ENCODE measurements at regions not wholly inside any gene's neighbourhood (a gene's known extent, or its start where the extent isn't known, plus 50 kb on each side); places are given as distances from the start of the nearest gene placed in this dataset.
"Not testable (repeated sequence)": the region's sequence is repeated elsewhere in the genome, so short reads cannot be mapped to it uniquely, and the experiment has no call there.

DNA sequence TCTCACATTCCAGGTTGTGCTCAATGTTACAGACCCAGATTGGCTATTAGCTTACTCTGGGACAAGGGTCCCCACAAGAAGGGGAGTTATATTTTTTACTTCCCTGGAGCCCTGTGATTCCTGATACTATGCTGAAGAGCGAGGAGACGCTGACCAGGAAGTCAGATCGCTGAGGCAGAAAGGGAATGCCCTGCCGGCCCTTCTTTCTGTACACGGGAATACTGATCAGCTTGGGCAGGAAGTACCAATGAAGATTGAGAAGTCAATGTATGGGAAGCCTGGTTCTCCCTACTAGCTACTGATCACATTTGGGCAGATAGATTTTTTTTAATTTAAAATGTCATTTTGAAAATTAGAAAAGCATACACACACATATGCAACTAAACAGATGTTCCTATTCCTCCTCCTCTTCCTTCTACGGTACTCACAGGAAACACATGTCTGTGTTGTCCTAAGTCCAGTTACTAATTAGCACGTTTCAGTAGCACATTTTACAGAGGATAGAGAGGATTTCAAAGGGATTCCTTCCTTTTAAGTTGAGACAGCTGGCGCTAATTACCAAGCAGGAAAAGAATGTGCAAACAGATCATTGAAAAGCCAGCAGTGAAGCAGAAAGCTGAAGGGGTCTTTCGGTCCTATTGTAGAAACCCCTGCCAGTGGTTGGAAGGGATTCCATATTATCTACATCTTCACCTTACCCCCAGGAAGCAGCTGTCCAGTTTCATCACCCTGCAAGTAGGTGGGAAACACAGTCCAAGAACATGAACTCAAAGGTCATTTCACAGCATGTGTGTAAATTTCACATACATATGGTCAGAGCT lies 292.4 kb downstream of the DUSP6 start:
- no peak for DNase-seq

DNA sequence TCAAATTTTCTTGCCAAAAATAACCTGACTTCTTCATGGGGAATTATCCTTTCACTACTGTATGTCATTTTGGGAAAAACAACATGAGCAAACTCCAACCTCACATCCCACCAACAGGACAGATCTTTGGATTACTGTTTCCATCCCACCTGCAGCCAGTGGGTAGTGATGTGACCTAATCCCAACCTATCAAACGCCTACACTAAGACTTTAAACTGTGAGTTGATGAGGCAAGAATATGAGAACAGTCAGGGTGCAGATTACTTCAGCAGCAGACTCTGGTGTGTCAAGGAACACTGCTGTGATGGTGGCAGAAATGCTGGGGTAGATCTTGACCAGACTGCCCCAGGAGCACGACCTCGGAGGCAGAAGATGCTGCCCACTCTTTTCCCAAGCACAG lies 293.2 kb downstream of the DUSP6 start:
- DNase-seq = no peak

DNA sequence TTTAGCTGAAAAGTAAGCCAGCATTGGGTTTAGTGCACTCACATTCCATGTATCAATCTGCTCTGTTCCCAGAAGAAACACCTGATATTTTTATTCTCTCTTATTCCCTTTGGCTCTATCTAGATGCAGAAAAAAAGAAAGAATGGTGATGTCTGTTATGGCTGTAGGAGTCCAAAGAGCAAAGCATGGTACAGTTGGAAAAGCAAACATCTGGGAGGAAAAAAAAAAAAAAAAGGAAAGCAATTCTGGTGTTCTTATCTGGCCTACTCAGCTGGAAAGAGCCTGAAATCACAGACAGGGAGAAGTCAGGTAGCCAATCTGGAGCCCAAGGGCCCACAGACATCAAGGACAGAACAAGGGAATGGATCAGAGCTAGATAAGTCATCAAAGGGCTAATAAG lies 293.9 kb downstream of the DUSP6 start:
- no peak for DNase-seq

DNA sequence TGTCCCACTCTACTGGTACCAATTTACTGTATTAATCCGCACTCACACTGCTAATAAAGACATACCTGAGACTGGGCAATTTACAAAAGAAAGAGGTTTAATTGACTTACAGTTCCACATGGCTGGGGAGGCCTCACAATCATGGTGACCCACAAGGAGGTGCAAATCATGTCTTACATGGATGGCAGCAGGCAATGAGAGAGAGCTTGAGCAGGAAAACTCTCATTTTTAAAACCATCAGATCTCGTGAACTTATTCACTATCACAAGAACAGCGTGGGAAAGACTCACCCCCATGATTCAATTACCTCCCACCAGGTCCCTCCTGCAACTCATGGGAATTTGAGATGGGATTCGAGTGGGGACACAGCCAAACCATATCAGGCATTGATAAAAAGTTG lies 298.5 kb downstream of the DUSP6 start:
- not testable (repeated sequence) for DNase-seq

DNA sequence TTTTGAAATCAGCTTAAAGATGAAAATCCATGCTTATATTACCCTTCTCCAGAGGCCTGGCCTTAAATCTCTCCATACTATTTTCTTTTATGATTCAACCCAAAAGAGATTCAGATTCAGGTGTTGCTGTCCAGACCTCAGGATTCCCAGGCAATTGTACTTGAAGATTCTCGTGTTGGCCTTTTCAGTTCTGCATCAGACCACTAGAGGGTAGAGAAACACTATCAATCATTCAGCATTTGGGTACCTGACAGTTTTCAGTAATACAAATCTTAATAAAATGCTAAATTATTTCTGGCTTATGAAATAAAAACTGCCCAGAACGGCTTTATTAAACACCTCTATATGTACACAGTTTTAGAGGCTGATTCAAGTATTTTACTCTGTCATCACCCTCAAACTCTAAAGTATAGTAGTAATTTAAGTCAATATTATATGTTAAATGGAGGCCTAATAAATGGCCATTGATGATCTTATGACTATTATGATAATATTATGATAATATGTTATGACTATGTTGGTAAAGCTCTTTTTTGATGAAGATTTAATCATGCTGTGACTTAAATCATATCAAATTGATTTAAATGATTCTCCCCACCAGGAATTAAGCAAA lies 301.1 kb downstream of the DUSP6 start:
- DNase-seq = no peak

DNA sequence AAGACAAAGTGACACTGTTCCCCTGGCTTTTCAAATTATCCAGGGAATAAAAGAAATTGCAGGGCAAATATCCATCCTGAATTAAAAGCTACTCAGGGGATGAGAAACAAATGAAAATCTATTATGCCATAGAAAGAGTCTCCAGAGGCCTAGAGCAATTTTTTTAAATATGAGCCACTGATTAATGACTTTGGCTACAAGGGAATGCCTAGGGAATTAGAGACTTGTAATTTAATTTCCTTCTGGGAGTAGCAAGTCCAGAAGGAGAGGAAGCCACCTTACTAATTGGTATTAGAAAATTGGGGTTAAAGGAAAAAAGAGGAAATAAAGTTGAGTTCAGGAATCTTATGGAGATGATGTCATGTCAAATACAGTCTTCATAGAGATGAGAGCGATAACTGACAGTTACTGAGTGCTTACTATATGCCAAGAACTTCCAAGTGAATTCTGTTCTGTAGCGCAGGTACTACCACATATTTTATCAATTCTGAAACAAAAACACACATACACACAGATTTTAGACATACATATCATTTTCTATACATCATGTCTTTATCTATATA lies 304.4 kb downstream of the DUSP6 start:
- DNase-seq = no peak

DNA sequence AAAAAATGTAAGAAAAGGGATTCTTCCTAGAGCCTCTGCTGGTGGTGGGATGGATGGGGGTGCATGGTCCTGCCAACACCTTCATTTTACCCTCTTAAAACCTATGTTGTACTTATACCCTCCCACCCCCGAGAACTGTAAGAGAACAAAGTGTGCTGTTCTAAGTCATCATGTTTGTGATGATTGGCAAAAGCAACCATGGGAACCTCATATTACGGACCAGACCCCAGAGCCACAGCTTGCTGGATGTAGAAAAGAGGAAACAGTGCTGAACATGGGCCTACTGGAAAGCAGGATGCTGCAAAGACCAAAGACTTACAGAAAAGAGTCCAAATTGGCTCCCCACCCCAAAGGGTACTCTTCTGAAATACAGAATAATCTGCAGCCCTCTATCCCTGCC lies 311.2 kb downstream of the DUSP6 start:
- no peak for DNase-seq

DNA sequence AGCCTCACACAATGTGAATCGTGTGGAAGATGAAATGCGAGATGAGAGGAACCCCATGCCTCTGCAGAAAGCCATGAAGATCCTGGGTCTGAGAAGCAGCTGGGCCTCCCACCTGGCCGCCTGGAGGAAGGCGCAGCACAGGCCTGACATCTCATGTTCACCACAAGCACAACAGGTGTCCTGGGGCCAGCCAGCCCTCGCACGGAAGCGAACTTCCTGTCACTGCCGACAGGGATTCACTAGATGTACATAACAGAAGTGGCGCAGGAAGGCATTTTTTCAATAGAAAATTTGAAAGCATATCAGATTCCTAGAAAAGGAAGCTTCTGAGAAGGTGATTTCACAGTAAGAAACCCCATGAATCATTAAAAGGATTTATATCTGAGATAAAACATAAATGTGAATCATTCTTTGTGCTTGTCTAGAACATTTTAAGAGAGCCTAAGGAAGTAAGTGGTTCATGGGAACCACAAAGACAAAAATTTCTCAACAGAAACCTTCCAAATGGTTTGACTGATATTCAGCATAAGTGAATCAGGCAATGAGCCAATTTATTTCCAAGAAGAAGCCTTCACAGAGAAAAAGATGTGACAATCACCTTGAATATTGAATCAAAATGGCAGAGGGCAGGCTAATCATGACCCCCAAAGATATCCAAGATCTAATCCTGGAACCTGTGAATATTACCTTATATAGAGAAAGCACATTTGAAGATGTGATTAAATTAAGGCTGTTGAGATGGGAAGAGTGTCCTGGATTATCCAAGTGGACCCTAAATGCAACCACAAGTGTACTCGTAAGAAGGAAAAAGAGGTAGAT lies 311.9 kb downstream of the DUSP6 start:
- DNase-seq = no peak

DNA sequence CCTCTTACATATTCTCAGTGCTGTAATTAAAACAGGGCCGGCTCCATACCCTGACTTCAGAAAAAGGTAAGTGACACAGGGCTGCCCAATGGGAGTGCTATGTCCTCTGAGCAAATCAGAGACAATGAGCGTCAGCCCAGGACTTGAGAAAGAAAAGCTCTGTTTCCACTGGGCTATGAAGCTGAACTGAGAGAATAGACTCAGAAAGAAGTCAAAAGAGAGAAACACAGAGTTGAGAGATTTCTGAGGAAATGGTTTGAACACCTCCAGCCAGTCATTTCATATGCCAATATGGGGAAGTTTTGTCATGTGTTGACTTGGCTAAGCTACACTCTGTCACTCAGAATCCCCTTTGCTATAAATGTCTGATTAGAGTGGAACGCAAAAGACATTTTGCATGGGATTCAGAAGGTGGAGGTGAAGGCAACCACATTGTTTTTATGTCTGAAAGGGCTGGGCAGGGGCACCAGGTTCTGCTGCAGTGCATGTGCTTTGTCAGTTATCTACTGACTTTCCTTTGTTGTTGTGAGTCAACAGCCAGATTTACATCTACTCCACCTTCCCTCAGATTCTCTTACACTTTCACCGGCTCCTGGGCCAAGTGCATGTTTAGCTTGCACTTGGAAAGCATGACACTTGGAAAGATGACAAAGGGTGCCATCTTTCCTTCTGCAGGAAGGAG lies 313.3 kb downstream of the DUSP6 start:
- DNase-seq = no peak

DNA sequence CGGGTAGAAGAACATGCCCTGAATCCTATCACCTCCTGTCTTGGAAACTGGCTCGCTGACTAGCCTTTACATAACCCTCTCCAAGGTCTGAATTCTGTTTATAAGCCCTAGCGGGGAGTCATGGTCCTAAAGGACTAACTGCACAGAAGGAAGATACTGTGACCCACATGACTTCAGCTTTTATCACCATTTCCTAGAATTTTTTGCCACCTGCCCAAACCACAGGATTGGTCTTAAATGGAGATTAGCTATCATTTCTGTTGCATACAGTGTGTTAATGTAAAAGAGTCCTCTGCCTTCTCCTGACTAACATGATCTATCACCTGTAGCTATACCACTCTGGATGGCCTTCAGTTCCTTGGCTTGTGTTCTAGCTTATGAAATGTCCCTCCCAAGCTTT lies 319.2 kb downstream of the DUSP6 start:
- DNase-seq = no peak

DNA sequence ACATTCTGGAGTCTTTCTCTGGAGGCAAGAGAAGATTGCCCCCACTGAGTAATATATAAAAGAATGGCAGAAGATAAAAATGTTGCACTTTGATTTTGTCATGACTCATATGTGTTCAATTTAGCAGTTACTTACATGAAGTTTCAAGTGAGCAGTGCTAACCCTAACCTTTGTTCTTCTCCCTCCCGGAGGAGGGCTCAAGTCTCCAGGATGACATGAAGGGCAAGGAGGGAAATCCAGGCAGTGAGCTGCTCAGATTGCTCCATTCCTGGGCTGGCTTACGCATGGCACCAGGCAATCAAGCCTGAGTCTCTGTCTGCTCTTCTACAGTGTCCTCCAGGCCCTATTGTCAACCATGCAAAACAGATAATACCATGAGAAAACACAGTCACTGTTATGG lies 322.3 kb downstream of the DUSP6 start:
- no peak for DNase-seq

DNA sequence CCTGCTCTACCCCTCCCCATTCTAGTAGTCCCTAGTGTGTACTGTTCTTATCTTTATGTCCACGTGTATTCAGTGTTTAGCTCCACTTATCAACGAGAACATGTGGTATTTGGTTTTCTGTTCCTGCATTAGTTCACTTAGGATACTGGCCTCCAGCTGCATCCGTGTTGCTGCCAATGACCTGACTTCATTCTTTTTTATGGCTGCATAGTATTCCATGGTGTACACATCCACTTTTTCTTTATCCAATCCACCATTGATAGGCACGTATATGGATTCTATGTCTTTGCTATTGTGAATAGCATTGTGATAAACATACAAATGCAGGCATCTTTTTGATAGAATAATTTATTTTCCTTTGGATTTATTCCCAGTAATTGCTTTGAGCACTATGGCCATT lies 327.7 kb downstream of the DUSP6 start:
- no peak for DNase-seq

DNA sequence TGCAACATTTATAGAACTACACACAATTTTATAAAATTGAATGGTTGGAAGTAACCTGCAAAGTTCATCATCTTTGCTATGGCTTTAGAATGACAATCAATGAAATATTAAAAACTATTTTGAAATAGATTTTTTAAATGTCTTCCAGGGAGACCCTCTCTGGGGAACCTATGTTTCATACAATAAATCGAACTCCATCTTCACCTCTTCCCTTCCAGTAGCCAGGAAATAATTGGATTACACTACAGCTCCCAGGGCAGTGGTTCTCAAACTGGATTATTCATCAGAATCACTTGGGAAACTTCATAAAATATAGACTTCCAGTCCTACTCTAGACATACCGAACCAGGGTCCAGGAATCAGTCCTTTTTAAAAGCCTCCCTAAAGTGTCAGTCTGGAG lies 328.4 kb downstream of the DUSP6 start:
- no peak for DNase-seq

DNA sequence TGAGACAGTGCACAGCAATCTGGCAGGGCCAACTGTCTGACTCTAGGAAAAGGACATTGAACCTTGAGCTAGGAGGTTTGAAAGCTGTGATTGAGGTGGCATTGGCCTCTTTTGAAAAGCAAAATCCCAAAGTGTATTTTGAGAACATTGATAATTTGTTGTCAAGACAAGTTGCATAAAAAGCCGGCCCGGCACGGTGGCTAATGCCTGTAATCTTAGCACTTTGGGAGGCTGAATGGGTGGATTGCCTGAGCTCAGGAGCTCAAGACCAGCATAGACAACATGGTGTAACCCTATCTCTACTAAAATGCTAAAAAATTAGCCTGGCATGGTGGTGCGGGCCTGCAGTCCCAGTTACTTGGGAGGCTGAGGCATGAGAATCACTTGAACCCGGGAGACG lies 331.6 kb downstream of the DUSP6 start:
- no peak for DNase-seq

DNA sequence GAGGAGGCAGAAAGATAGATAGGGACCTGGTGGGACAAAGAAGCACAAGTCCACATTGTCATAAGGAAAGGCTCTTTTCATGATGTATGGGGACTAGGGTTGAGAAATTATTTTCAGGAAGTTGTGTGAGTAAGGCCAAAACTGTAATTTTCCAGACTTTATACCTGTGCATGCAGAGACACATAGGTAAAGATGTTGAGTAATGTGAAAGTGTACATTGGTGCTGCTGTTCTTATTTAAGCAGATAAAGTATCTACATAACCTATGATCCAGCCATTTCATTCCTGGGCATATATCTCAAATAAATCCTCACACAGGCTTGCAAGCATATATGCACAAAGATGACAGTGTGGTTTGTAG lies 332.2 kb downstream of the DUSP6 start:
- DNase-seq = no peak

DNA sequence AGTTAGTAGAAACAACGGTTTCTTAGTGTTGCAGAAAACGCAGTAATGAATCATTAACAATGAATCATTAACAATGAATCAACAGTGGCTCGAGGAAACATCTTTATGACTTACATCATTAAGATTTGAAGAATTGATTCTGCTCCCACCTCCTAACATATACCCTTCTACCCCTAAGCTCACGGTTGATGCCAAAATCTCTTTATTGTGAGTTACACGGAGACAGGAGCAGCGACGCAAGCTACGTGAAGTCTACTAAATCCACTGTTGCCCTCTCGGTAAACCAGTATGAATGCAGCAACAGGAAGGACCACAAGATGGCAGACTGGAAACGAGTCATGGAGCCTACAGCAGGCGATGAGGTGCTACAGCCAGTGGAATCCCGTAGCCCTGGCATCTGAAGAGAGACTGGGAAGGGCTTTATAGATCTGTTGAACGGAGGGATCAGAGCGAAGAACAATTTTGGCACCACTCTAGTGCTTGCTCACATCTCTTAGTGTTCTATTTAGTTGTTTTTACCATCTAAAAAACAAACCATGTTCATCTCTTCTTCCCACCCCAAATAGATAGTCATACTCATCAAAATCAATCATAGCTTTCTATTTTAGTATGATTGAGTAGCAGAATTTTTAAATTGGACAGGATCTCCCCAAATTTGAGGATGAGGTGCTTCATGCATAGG lies 332.7 kb downstream of the DUSP6 start:
- peak; percentile 77 for DNase-seq

DNA sequence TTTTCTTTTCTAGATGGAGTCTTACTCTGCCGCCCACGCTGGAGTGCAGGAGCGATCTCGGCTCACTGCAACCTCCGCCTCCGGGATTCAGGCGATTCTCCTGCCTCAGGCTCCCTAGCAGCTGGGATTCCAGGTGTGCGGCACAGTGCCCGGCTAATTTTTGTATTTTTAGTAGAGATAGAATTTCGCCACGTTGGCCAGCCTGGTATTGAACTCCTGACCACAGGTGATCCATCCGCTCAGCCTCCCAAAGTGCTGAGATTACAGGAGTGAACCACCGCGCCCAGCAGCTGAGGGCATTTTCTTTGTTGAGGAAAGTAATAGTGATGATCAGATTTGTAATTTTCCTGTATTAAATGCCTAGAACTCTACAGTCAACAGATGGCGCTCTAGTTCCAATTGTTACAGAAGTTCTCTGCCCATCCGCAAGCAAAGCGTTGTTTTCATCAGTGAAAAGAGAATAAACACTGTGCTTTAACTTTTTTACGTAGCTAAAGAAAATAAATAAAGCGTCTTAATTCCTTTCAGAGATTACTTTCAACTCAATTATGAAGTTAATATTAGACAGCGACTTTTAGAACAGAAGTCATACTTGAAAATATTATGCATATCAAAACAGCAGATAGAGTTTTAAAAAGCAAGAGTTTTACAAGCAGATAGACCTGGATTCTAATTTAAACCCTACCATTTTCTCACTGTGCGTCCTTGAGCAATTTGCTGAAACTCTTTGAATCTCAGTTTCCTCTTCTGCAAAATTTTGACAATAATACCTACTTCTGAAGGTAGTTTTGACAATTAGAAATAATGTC lies 335.1 kb downstream of the DUSP6 start:
- peak; percentile 7 for DNase-seq

DNA sequence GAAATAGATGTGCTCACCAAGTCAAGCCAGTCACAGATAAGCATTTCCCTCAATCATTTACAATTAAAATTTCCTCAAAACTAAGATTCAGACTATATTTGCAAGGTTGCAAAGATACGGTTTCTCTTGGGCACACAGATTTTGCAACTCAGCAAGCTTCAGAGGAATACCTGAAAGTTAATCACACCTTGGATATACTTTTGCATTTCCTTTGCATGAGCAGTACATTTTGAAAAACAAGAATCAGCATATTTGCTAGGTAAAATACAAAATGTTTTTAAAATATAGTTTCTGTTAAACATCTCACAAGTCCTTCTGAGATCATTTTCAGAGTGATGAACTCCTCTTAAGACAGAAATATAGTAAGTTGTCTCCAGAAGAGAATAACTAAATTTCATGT lies 336.9 kb downstream of the DUSP6 start:
- no peak for DNase-seq

DNA sequence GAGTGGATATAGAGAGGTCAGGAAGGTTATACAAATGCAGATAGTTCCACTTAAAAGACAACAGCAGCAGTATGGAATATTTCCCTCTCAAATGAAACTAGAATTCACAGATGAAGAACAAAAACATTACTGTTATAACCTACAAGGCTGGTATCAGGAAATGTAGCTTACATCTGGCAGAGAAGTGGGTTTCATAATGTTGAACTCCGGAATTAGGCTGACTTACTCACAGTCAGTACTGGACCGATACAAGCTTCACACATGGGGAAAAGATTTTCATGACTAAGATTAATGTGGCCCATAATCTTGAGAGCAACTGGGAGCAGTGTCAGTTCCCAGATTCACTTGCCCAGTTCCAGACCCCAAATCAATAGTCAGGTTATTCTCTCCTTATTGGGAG lies 353.9 kb downstream of the DUSP6 start:
- no peak for DNase-seq

DNA sequence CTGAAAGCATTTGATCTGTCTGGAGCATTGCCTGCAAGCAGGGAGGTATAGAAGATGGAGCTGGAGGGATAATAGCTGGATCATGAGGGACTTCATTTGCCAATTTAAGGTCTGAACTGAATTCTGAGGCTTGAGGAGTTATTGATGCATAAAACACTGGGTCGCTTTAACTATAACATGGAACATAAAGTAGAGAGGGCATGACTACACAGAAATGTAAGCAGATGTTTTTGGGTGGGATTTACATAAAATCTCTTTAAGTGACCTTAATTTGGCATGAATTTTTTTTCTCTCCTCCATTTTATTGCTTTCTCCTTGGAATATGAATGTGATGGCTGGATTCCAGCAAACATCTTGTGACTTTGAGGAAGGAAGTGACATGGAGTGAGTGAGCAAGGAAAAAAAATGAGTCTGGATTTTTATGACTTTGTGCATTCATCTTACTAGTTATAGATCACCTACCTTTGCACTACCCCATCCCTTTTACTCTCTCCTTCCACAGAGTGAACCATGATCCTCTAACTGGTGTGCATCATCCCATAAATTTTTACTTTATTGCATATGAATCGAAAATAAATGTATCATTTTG lies 356.0 kb downstream of the DUSP6 start:
- no peak for DNase-seq

DNA sequence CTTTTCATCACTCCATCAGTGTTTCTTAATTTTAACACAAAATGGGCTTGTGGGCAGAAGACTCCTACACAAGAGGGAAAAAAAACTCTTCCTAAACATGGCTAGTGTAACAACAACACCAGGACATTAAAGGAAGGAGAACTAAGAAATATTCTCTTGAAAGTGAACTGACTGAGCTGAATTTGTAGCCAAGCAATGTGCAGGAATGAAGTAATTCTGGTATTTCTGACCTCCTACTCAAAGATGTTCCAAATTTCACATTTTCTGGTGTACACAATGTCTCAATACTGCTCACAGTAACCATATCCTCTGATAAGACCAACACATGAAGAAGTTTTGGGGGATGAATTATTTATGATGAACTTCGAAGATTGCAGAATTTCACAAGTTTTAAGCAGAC lies 357.3 kb downstream of the DUSP6 start:
- DNase-seq = no peak

Data from occipital lobe (tissue), 1 donor.